Neuronal stem cell (in vitro differentiated cells): ENCODE measurements at regions not wholly inside any gene's neighbourhood (a gene's known extent, or its start where the extent isn't known, plus 50 kb on each side); places are given as distances from the start of the nearest gene placed in this dataset.

Source experiments
- DNase-seq: peaks from one replicate; pipeline ENCODE4 v3.0.0-alpha.2; 2013; ENCODE audit warnings: low spot score
- H2AFZ ChIP-seq: one replicate; pipeline ENCODE4 v1.6.1; 2013; ENCODE audit warnings: mild to moderate bottlenecking, low read length, inconsistent platforms
- H2AK5ac ChIP-seq: 2 replicates; pipeline ENCODE4 v1.6.1; 2013; ENCODE audit warnings: low read depth, mild to moderate bottlenecking, inconsistent platforms, low read length, moderate library complexity, mixed read lengths
- H2BK120ac ChIP-seq: 2 replicates; pipeline ENCODE4 v1.6.1; 2013; ENCODE audit warnings: low read depth, mild to moderate bottlenecking, inconsistent platforms, low read length, moderate library complexity, mixed read lengths
- H2BK12ac ChIP-seq: one replicate; pipeline ENCODE4 v1.6.1; 2013; ENCODE audit warnings: low read length, inconsistent platforms
- H2BK15ac ChIP-seq: 2 replicates; pipeline ENCODE4 v1.6.1; 2013; ENCODE audit warnings: mild to moderate bottlenecking, low read length, inconsistent platforms, mixed read lengths
- H2BK5ac ChIP-seq: one replicate; pipeline ENCODE4 v1.6.1; 2013; ENCODE audit warnings: inconsistent platforms, mild to moderate bottlenecking, low read length, moderate library complexity
- H3K14ac ChIP-seq: one replicate; pipeline ENCODE4 v1.6.1; 2013; ENCODE audit warnings: low read length, inconsistent platforms
- H3K18ac ChIP-seq: 2 replicates; pipeline ENCODE4 v1.6.1; 2013; ENCODE audit warnings: low read length, inconsistent platforms
- H3K23ac ChIP-seq: 2 replicates; pipeline ENCODE4 v1.6.1; 2013; ENCODE audit warnings: low read depth, mild to moderate bottlenecking, mixed read lengths, low read length, inconsistent platforms; ENCODE audit not compliant: poor library complexity
- H3K27ac ChIP-seq: replicated peaks from 3 replicates; pipeline ENCODE4 v1.5.1; 2013; ENCODE audit warnings: low read length, inconsistent platforms
- H3K27me3 ChIP-seq, 3 experiments: 2 replicates each; pipeline ENCODE4 v1.6.1; 2013; ENCODE audit warnings: low read length in 3 of 3, mild to moderate bottlenecking in 2 of 3, inconsistent platforms in 1 of 3, low read depth in 1 of 3, mixed read lengths in 1 of 3, moderate library complexity in 1 of 3; ENCODE audit not compliant: control insufficient read depth in 3 of 3, insufficient read depth in 3 of 3
- H3K36me3 ChIP-seq, 2 donors: replicated peaks in 1 of 2; 2 replicates each; pipeline ENCODE4 v1.6.1; 2013; ENCODE audit warnings: low read length in 2 of 2; ENCODE audit not compliant: control insufficient read depth in 2 of 2, insufficient read depth in 2 of 2
- H3K4ac ChIP-seq: 2 replicates; pipeline ENCODE4 v1.6.1; 2013; ENCODE audit warnings: inconsistent platforms, mild to moderate bottlenecking, low read length, moderate library complexity
- H3K4me1 ChIP-seq, 2 donors: 1 replicate in 1 of 2; 2 replicates in 1 of 2; pipeline ENCODE4 v1.6.1; 2013; ENCODE audit warnings: low read length in 2 of 2, low read depth in 1 of 2; ENCODE audit not compliant: control insufficient read depth in 2 of 2, insufficient read depth in 1 of 2
- H3K4me2 ChIP-seq: one replicate; pipeline ENCODE4 v1.6.1; 2013; ENCODE audit warnings: mild to moderate bottlenecking, low read length, inconsistent platforms; ENCODE audit not compliant: insufficient read depth, poor library complexity, severe bottlenecking
- H3K4me3 ChIP-seq, 2 donors: 2 replicates each; pipeline ENCODE4 v1.5.1; 2013; ENCODE audit warnings: low read length in 2 of 2, mild to moderate bottlenecking in 2 of 2, inconsistent platforms in 1 of 2, moderate library complexity in 1 of 2
- H3K79me1 ChIP-seq: one replicate; pipeline ENCODE4 v1.6.1; 2013; ENCODE audit warnings: low read depth, mild to moderate bottlenecking, inconsistent platforms, low read length, moderate library complexity
- H3K9ac ChIP-seq: one replicate; pipeline ENCODE4 v1.6.1; 2013; ENCODE audit warnings: mild to moderate bottlenecking, low read depth, low read length, inconsistent platforms; ENCODE audit not compliant: poor library complexity
- H3K9me3 ChIP-seq, 2 donors: replicated peaks in 1 of 2; 2 replicates each; pipeline versions ENCODE3 to v1.6.1; 2013; ENCODE audit warnings: low read length in 2 of 2, mild to moderate bottlenecking in 2 of 2, inconsistent platforms in 1 of 2, low read depth in 1 of 2, mixed read lengths in 1 of 2, moderate library complexity in 1 of 2; ENCODE audit not compliant: control insufficient read depth in 2 of 2, insufficient read depth in 1 of 2
- H4K8ac ChIP-seq: one replicate; pipeline ENCODE4 v1.6.1; 2013; ENCODE audit warnings: low read depth, mild to moderate bottlenecking, inconsistent platforms, low read length, moderate library complexity
- H4K91ac ChIP-seq: one replicate; pipeline ENCODE4 v1.6.1; 2013; ENCODE audit warnings: low read length, low read depth, mild to moderate bottlenecking, inconsistent platforms; ENCODE audit not compliant: poor library complexity
- WGBS, 2 donors: extraction: QIAGEN DNeasy Blood & Tissue Kit; methylation state at CpG; one replicate each; pipeline ENCODE4 v1.1.7; 2013; ENCODE audit warnings: missing lambda C conversion rate in 2 of 2, mixed read lengths in 1 of 2; ENCODE audit not compliant: insufficient read length in 2 of 2, insufficient replicate concordance in 1 of 2; ENCODE audit errors: extremely low coverage in 2 of 2; 5-methylcytosine and 5-hydroxymethylcytosine counted together

DNA sequence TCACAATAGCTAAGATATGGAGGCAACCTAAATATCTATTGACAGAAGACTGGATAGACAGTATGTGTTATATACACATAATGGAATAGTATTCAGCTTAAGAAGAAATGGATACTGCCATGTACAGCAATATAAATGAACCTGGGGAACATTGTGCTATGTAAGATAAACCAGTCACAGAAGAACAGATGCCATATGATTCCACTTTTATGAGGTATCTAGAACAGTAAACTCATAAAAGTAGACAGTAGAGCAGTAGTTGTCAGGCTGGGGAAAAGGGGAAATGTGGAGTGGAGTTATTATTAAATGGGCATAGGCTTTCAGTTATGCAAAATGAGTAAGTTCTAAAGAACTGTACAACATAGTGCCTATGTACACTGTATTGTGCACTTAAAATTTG lies 1055.7 kb upstream of the TMEFF2 start:
- H3K36me3 ChIP-seq: no peaks in the 10 kb centered on the region
- no peak overlapping the region for H2AFZ ChIP-seq
- no peak overlapping the region for H3K4me2 ChIP-seq
- H3K4me3 ChIP-seq: no peak overlapping the region
- no peak overlapping the region for H3K23ac ChIP-seq
- no peak overlapping the region for H3K18ac ChIP-seq
- no peak overlapping the region for H2BK120ac ChIP-seq
- no peaks in the 10 kb centered on the region for H3K4me1 ChIP-seq
- no peak overlapping the region for H4K8ac ChIP-seq
- H2BK15ac ChIP-seq: no peak overlapping the region
- H3K79me1 ChIP-seq: no peaks in the 10 kb centered on the region
- H2AK5ac ChIP-seq: no peak overlapping the region
- H3K14ac ChIP-seq: no peak overlapping the region
- H4K91ac ChIP-seq: no peak overlapping the region
- no peak overlapping the region for H2BK12ac ChIP-seq
- no peaks in the 10 kb centered on the region for H3K9me3 ChIP-seq
- no peak overlapping the region for H3K9ac ChIP-seq
- H3K27me3 ChIP-seq: no peaks in the 10 kb centered on the region
- no peak for DNase-seq
- no peak overlapping the region for H3K4ac ChIP-seq
- no peak overlapping the region for H3K27ac ChIP-seq
- no peak overlapping the region for H2BK5ac ChIP-seq

DNA sequence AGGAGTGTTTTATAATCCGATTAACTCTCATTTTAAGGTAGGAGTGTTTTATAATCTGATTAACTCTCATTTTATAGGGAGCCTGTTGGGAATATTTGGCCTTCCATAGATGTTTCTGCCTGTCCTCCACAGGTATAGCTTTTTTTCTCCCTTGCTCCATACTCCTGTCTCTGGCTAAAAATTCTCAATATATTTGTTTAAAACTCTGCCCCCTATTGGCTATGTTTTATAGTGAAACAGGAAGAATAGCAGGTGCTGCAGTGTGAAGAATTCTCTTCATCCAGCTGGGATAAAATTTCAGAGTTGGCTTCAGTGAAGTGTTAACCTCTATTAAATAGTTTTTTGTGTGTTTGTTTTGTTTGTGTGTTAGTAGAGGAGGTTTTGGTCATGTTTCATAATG lies 1046.0 kb upstream of the TMEFF2 start:
- no peak overlapping the region for H2BK5ac ChIP-seq
- 100% methylated on average over 1 of the region's 1 CpG; no CpG with 5 or more reads in 1 of the 2 donors for WGBS, 2 donors

DNA sequence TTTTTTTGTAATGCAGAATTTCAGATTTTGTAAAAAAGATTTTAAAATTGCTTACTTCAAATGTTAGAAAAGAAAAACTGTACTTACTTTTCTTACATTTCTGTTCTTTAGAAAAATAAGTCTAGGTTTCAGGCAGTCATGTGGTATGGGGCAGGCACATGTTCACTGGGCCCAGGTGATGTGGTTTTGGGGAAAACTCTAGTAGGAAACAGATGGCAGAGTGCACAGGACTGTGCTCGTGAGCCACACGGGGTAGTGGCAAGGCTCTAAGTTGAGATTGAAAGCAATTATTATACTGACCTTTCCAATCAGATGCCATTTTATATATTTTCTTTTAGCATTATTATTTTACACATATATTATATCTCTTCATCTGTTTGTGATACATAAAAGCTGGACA lies 1036.9 kb upstream of the TMEFF2 start:
- H3K36me3 ChIP-seq: no peaks in the 10 kb centered on the region
- H2AK5ac ChIP-seq: no peak overlapping the region
- no peaks in the 10 kb centered on the region for H3K79me1 ChIP-seq
- H3K27me3 ChIP-seq: no peaks in the 10 kb centered on the region
- H3K4ac ChIP-seq: no peak overlapping the region
- H2BK120ac ChIP-seq: no peak overlapping the region
- H3K4me3 ChIP-seq: no peak overlapping the region
- no peaks in the 10 kb centered on the region for H3K4me1 ChIP-seq
- no peak overlapping the region for H4K91ac ChIP-seq
- no peak overlapping the region for H3K18ac ChIP-seq
- no peak overlapping the region for H2BK15ac ChIP-seq
- H2BK5ac ChIP-seq: no peak overlapping the region
- H3K9ac ChIP-seq: no peak overlapping the region
- no peak overlapping the region for H2AFZ ChIP-seq
- H3K14ac ChIP-seq: no peak overlapping the region
- DNase-seq: no peak
- WGBS, 2 donors: no CpG with 5 or more reads among the region's 2 CpGs
- no peak overlapping the region for H3K23ac ChIP-seq
- H4K8ac ChIP-seq: no peak overlapping the region
- no peak overlapping the region for H2BK12ac ChIP-seq
- H3K9me3 ChIP-seq: no peaks in the 10 kb centered on the region
- H3K27ac ChIP-seq: no peak overlapping the region
- no peak overlapping the region for H3K4me2 ChIP-seq

More for the DNA sequence above, 1046.0 kb upstream of the TMEFF2 start:
- H3K4ac ChIP-seq: no peak overlapping the region
- no peak overlapping the region for H2AK5ac ChIP-seq
- no peaks in the 10 kb centered on the region for H3K79me1 ChIP-seq
- no peaks in the 10 kb centered on the region for H3K9me3 ChIP-seq
- H3K23ac ChIP-seq: no peak overlapping the region
- no peak overlapping the region for H2BK12ac ChIP-seq
- no peak overlapping the region for H2AFZ ChIP-seq
- no peak overlapping the region for H2BK120ac ChIP-seq
- no peaks in the 10 kb centered on the region for H3K36me3 ChIP-seq
- no peak overlapping the region for H4K8ac ChIP-seq
- no peak overlapping the region for H3K9ac ChIP-seq
- no peak overlapping the region for H3K4me2 ChIP-seq
- no peaks in the 10 kb centered on the region for H3K27me3 ChIP-seq
- no peak overlapping the region for H3K18ac ChIP-seq
- H3K4me1 ChIP-seq: no peaks in the 10 kb centered on the region
- no peak overlapping the region for H4K91ac ChIP-seq
- no peak overlapping the region for H3K27ac ChIP-seq
- H3K14ac ChIP-seq: no peak overlapping the region
- no peak overlapping the region for H2BK15ac ChIP-seq
- DNase-seq: peak; percentile 8
- H3K4me3 ChIP-seq: no peak overlapping the region

DNA sequence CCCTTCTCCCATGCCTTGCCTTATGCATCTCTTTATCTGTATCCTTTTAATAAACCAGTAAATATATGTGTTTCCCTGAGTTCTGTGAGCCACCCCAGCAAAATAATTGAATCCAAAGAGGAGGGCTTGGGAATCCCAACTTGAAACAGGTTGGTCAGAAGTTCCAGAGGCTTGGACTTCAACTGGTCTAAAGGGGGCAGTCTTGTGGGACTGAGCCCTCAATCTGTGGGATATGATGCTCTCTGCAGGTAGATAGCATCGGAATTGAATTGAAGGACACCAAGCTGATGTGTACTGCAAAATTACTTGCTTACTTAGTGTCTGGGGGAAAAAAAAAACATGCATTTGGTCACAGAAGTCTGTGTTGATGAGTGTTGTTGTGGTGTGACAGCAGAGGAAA lies 1033.5 kb upstream of the TMEFF2 start:
- Histone ChIP-seq H3K4me3 (no peak overlapping the region), H3K4me2 (no peak overlapping the region), H3K27ac (no peak overlapping the region), H3K9me3 (no peaks in the 10 kb centered on the region), H2BK120ac (no peak overlapping the region), H3K9ac (no peak overlapping the region), H3K23ac (no peak overlapping the region), H2AK5ac (no peak overlapping the region), H3K4ac (no peak overlapping the region), H2AFZ (no peak overlapping the region), H3K14ac (no peak overlapping the region), H3K36me3 (no peaks in the 10 kb centered on the region), H3K18ac (no peak overlapping the region), H4K8ac (no peak overlapping the region), H4K91ac (no peak overlapping the region), H2BK12ac (no peak overlapping the region), H2BK15ac (no peak overlapping the region), H3K27me3 (no peaks in the 10 kb centered on the region), H3K79me1 (no peaks in the 10 kb centered on the region), H2BK5ac (no peak overlapping the region), H3K4me1 (no peaks in the 10 kb centered on the region)
- WGBS, 2 donors: no CpG with 5 or more reads among the region's 1 CpG
- DNase-seq: no peak
